NCI-H187 (cell line): ENCODE measurements at regions not wholly inside any gene's neighbourhood (a gene's known extent, or its start where the extent isn't known, plus 50 kb on each side); places are given as distances from the start of the nearest gene placed in this dataset.
"Not testable (repeated sequence)": the region's sequence is repeated elsewhere in the genome, so short reads cannot be mapped to it uniquely, and the experiment has no call there.

Source experiments
- DNase-seq, 2 experiments: peaks; one replicate each; lab custom pipeline; 2025; lab: John Stamatoyannopoulos, UW

- DNase-seq: no peak
Observed at GRCh38 chr2:242027676-242028450, 158.3 kb downstream of the RTP5 start.

GRCh38 chr2:242029422-242030225 lies 160.1 kb downstream of the RTP5 start:
- no peak for DNase-seq

GRCh38 chr2:242030226-242030575 lies 160.7 kb downstream of the RTP5 start:
- DNase-seq: no peak

- DNase-seq: no peak
Observed at GRCh38 chr2:242030858-242031257, 161.3 kb downstream of the RTP5 start.

- DNase-seq: no peak
Observed at GRCh38 chr2:242031481-242032019, 162.0 kb downstream of the RTP5 start.

GRCh38 chr2:242032780-242033656 lies 163.5 kb downstream of the RTP5 start:
- DNase-seq: no peak

GRCh38 chr2:242034138-242034537 lies 164.6 kb downstream of the RTP5 start:
- no peak for DNase-seq

GRCh38 chr2:242034996-242035814 lies 165.7 kb downstream of the RTP5 start:
- DNase-seq: no peak

GRCh38 chr2:242035858-242036652 lies 166.5 kb downstream of the RTP5 start:
- no peak for DNase-seq

GRCh38 chr2:242036653-242036950 lies 167.1 kb downstream of the RTP5 start:
- no peak for DNase-seq

GRCh38 chr2:242038166-242038927 lies 168.8 kb downstream of the RTP5 start:
- no peak for DNase-seq

GRCh38 chr2:242038928-242039341 lies 169.4 kb downstream of the RTP5 start:
- DNase-seq: no peak

GRCh38 chr2:242040303-242040655 lies 170.8 kb downstream of the RTP5 start:
- DNase-seq: no peak

- DNase-seq: no peak
Observed at GRCh38 chr2:242040681-242041080, 171.2 kb downstream of the RTP5 start.

GRCh38 chr2:242041816-242042215 lies 172.3 kb downstream of the RTP5 start:
- DNase-seq: no peak

- no peak for DNase-seq
Observed at GRCh38 chr2:242043538-242044312, 174.2 kb downstream of the RTP5 start.

GRCh38 chr2:242044313-242044590 lies 174.7 kb downstream of the RTP5 start:
- no peak for DNase-seq

GRCh38 chr2:242045596-242046144 lies 176.1 kb downstream of the RTP5 start:
- DNase-seq: not testable (repeated sequence)

GRCh38 chr2:242046206-242046826 lies 176.8 kb downstream of the RTP5 start:
- no peak for DNase-seq
